IMR-90 (cell line): ENCODE measurements at regions not wholly inside any gene's neighbourhood (a gene's known extent, or its start where the extent isn't known, plus 50 kb on each side); places are given as distances from the start of the nearest gene placed in this dataset.

ENCODE experiments used
- ATAC-seq: fragments of 200-7000 bp; cut with Tn5 transposase; 2 replicates; pipeline ENCODE4 v1.9.1; 2020; ENCODE audit warnings: low read depth, mild to moderate bottlenecking, moderate library complexity
- BruUV-seq: library from RNA; stranded (reverse); fragments of 400-500 nt; replicated peaks from 2 replicates; lab custom pipeline; 2021; lab: Mats Ljungman, UMichigan
- CTCF ChIA-PET: fragments of 300-600 bp; formaldehyde crosslinking; extraction: SDS; loops from one replicate; lab custom pipeline; 2021; ENCODE audit warnings: antibody characterized with exemption; lab: Yijun Ruan, JAX
- POLR2A ChIA-PET: fragments of 300-600 bp; sonication (Branson Sonifier 250); formaldehyde crosslinking; loops from one replicate; lab custom pipeline; 2022; ENCODE audit warnings: antibody characterized with exemption; ENCODE audit not compliant: unreplicated experiment; lab: Charles Lee
- DNase-seq: peaks from one replicate; pipeline ENCODE4 v3.0.0; 2013
- H2AFZ ChIP-seq: replicated peaks from 2 replicates; pipeline ENCODE3; 2013; ENCODE audit warnings: low read length, mild to moderate bottlenecking; ENCODE audit not compliant: poor library complexity
- H2AK5ac ChIP-seq: 2 replicates; pipeline ENCODE4 v1.6.1; 2013; ENCODE audit warnings: low read depth, low read length, inconsistent platforms
- H2AK9ac ChIP-seq: replicated peaks from 2 replicates; pipeline ENCODE3; 2013; ENCODE audit warnings: mild to moderate bottlenecking, low read depth, low read length, moderate library complexity; ENCODE audit not compliant: poor library complexity
- H2BK120ac ChIP-seq: 2 replicates; pipeline ENCODE4 v1.6.1; 2013; ENCODE audit warnings: low read depth, low read length, inconsistent platforms
- H2BK15ac ChIP-seq: 3 replicates; pipeline ENCODE4 v1.6.1; 2013; ENCODE audit warnings: low read depth, low read length, inconsistent platforms
- H2BK20ac ChIP-seq: 2 replicates; pipeline ENCODE4 v1.6.1; 2013; ENCODE audit warnings: low read depth, mild to moderate bottlenecking, inconsistent platforms, low read length, moderate library complexity
- H2BK5ac ChIP-seq: 2 replicates; pipeline ENCODE4 v1.6.1; 2013; ENCODE audit warnings: mild to moderate bottlenecking, low read depth, low read length, inconsistent platforms; ENCODE audit not compliant: poor library complexity, severe bottlenecking
- H3K14ac ChIP-seq: replicated peaks from 2 replicates; pipeline ENCODE4 v1.6.1; 2013; ENCODE audit warnings: low read depth, low read length, inconsistent platforms
- H3K18ac ChIP-seq: 2 replicates; pipeline ENCODE4 v1.6.1; 2013; ENCODE audit warnings: low read depth, low read length, control low read depth
- H3K23ac ChIP-seq: 2 replicates; pipeline ENCODE4 v1.6.1; 2013; ENCODE audit warnings: low read depth, low read length, inconsistent platforms
- H3K27ac ChIP-seq: 2 replicates; pipeline ENCODE4 v1.5.1; 2013; ENCODE audit warnings: mild to moderate bottlenecking, control low read depth, low read length; ENCODE audit not compliant: insufficient read depth
- H3K27me3 ChIP-seq: 2 replicates; pipeline ENCODE4 v1.6.1; 2013; ENCODE audit warnings: low read length; ENCODE audit not compliant: control insufficient read depth, insufficient read depth
- H3K36me3 ChIP-seq: 2 replicates; pipeline ENCODE4 v1.6.1; 2013; ENCODE audit warnings: low read length, mixed read lengths; ENCODE audit not compliant: control insufficient read depth, insufficient read depth
- H3K4ac ChIP-seq: 2 replicates; pipeline ENCODE4 v1.6.1; 2013; ENCODE audit warnings: low read depth, low read length, inconsistent platforms
- H3K4me1 ChIP-seq: 2 replicates; pipeline ENCODE4 v1.6.1; 2013; ENCODE audit warnings: low read length, mixed read lengths; ENCODE audit not compliant: control insufficient read depth, insufficient read depth
- H3K4me2 ChIP-seq: 2 replicates; pipeline ENCODE4 v1.6.1; 2013; ENCODE audit warnings: low read depth, mild to moderate bottlenecking, control low read depth, low read length, moderate library complexity
- H3K4me3 ChIP-seq: 2 replicates; pipeline ENCODE4 v1.5.1; 2013; ENCODE audit warnings: low read depth, mild to moderate bottlenecking, control low read depth, low read length, moderate library complexity; ENCODE audit not compliant: insufficient read depth
- H3K56ac ChIP-seq: 2 replicates; pipeline ENCODE4 v1.6.1; 2013; ENCODE audit warnings: low read length, inconsistent platforms; ENCODE audit not compliant: insufficient read depth; ENCODE audit errors: extremely low read depth
- H3K79me1 ChIP-seq, 2 experiments: 2 replicates each; pipeline ENCODE4 v1.6.1; 2013; ENCODE audit warnings: low read length in 2 of 2, inconsistent platforms in 1 of 2, low read depth in 1 of 2
- H3K9ac ChIP-seq: 2 replicates; pipeline ENCODE4 v1.6.1; 2013; ENCODE audit warnings: low read depth, low read length, control low read depth
- H3K9me1 ChIP-seq: 2 replicates; pipeline ENCODE4 v1.6.1; 2013; ENCODE audit warnings: low read length, inconsistent platforms; ENCODE audit not compliant: insufficient read depth
- H3K9me3 ChIP-seq: 2 replicates; pipeline ENCODE4 v1.6.1; 2013; ENCODE audit warnings: low read length; ENCODE audit not compliant: control insufficient read depth, insufficient read depth
- H4K20me1 ChIP-seq: 2 replicates; pipeline ENCODE4 v1.6.1; 2013; ENCODE audit warnings: low read length, inconsistent platforms; ENCODE audit not compliant: insufficient read depth
- H4K5ac ChIP-seq: 2 replicates; pipeline ENCODE4 v1.6.1; 2013; ENCODE audit warnings: mild to moderate bottlenecking, low read depth, low read length, control low read depth
- H4K8ac ChIP-seq, 2 experiments: 2 replicates each; pipeline ENCODE4 v1.6.1; 2013; ENCODE audit warnings: low read depth in 2 of 2, low read length in 2 of 2, control low read depth in 1 of 2, inconsistent platforms in 1 of 2
- H4K91ac ChIP-seq: 2 replicates; pipeline ENCODE4 v1.6.1; 2013; ENCODE audit warnings: low read depth, low read length, inconsistent platforms; ENCODE audit not compliant: insufficient read depth
- BHLHE40 ChIP-seq: fragments of 150-350 bp; IDR thresholded peaks from 2 replicates; pipeline ENCODE4 v1.6.1; 2016; ENCODE audit warnings: mild to moderate bottlenecking, low read depth, low read length
- CEBPB ChIP-seq: IDR thresholded peaks from 2 replicates; pipeline ENCODE4 v1.6.1; 2012; ENCODE audit warnings: low read depth, low read length, improper control_type of control experiment
- CTCF ChIP-seq: conservative IDR thresholded peaks from 2 replicates; pipeline ENCODE4 v1.5.1; 2012; ENCODE audit warnings: mild to moderate bottlenecking, low read depth, low read length, improper control_type of control experiment
- ELK1 ChIP-seq: fragments of 150-350 bp; IDR thresholded peaks from 2 replicates; pipeline ENCODE4 v1.6.1; 2016; ENCODE audit warnings: low read depth, mild to moderate bottlenecking, low read length, moderate library complexity, borderline replicate concordance
- FOS ChIP-seq: fragments of 150-350 bp; IDR thresholded peaks from 2 replicates; pipeline ENCODE4 v1.6.1; 2016; ENCODE audit warnings: low read depth, low read length
- MAFK ChIP-seq: IDR thresholded peaks from 2 replicates; pipeline ENCODE4 v1.6.1; 2012; ENCODE audit warnings: low read depth, low read length, improper control_type of control experiment
- MAZ ChIP-seq: IDR thresholded peaks from 2 replicates; pipeline ENCODE4 v1.6.1; 2012; ENCODE audit warnings: low read depth, mild to moderate bottlenecking, low read length, improper control_type of control experiment, moderate library complexity, borderline replicate concordance
- MXI1 ChIP-seq: IDR thresholded peaks from 2 replicates; pipeline ENCODE4 v1.6.1; 2012; ENCODE audit warnings: low read depth, mild to moderate bottlenecking, low read length, moderate library complexity, borderline replicate concordance
- NFE2L2 ChIP-seq: fragments of 150-350 bp; IDR thresholded peaks from 2 replicates; pipeline ENCODE4 v1.6.1; 2016; ENCODE audit warnings: low read depth, mild to moderate bottlenecking, low read length
- POLR2A ChIP-seq: IDR thresholded peaks from 2 replicates; pipeline ENCODE4 v1.6.1; 2012; ENCODE audit warnings: mild to moderate bottlenecking, low read depth, low read length
- RAD21 ChIP-seq: IDR thresholded peaks from 2 replicates; pipeline ENCODE4 v1.6.1; 2012; ENCODE audit warnings: low read length, improper control_type of control experiment
- RCOR1 ChIP-seq: IDR thresholded peaks from 2 replicates; pipeline ENCODE4 v1.6.1; 2012; ENCODE audit warnings: mild to moderate bottlenecking, low read length, improper control_type of control experiment; ENCODE audit not compliant: insufficient replicate concordance
- RFX5 ChIP-seq: IDR thresholded peaks from 2 replicates; pipeline ENCODE4 v1.8.0; 2012; ENCODE audit warnings: low read depth, mild to moderate bottlenecking, low read length, moderate library complexity
- SMC3 ChIP-seq: fragments of 150-350 bp; IDR thresholded peaks from 2 replicates; pipeline ENCODE4 v1.6.1; 2016; ENCODE audit warnings: low read depth, mild to moderate bottlenecking, antibody characterized with exemption, low read length, moderate library complexity
- USF2 ChIP-seq: fragments of 150-350 bp; IDR thresholded peaks from 2 replicates; pipeline ENCODE4 v1.6.1; 2017; ENCODE audit warnings: mild to moderate bottlenecking, antibody characterized with exemption, low read length, low read depth
- WGBS, 2 experiments: methylation state at CpG; one replicate each; pipeline versions ENCODE4 v1.1.5 to v1.1.7; 2013; ENCODE audit warnings: missing lambda C conversion rate in 2 of 2; ENCODE audit not compliant: insufficient read length in 1 of 2; ENCODE audit errors: extremely low coverage in 2 of 2; 5-methylcytosine and 5-hydroxymethylcytosine counted together
- dilution Hi-C: fragments of 300-500 bp; cut with HindIII; formaldehyde crosslinking; loops from one replicate; pipeline ENCODE4 v1.14.3; 2018; ENCODE audit warnings: low sequenced_read_pairs; ENCODE audit not compliant: unreplicated experiment
- in situ Hi-C: fragments of 300-500 bp; cut with MboI; formaldehyde crosslinking; loops from 3 replicates; pipeline ENCODE4 v1.14.3; 2019; ENCODE audit warnings: low sequenced_read_pairs, inconsistent platforms, mixed read lengths
- intact Hi-C: fragments of 100-400 bp; cut with micrococcal nuclease; formaldehyde crosslinking; loops from 2 replicates; pipeline ENCODE4 v1.10.0; 2022

GRCh38 chr12:91923864-91924263 is 221.8 kb downstream of the BTG1 start:
- Histone ChIP-seq H4K20me1 (no peaks in the 10 kb centered on the region), H3K79me1 (no peaks in the 10 kb centered on the region), H3K56ac (no peak overlapping the region), H2BK15ac (no peak overlapping the region), H2BK5ac (no peak overlapping the region), H2AK9ac (no peak overlapping the region), H3K4me3 (no peak overlapping the region), H3K27ac (no peak overlapping the region), H3K18ac (no peak overlapping the region), H3K36me3 (no peaks in the 10 kb centered on the region), H2BK20ac (no peak overlapping the region), H4K8ac (no peak overlapping the region), H3K9me3 (no peaks in the 10 kb centered on the region), H3K9ac (no peak overlapping the region), H2AK5ac (no peak overlapping the region), H3K27me3 (no peaks in the 10 kb centered on the region), H3K14ac (no peak overlapping the region), H4K91ac (no peak overlapping the region), H3K9me1 (no peaks in the 10 kb centered on the region; the same call in 1 of the 2 replicates), H3K4me1 (peaks cover 15% of the 10 kb centered on the region), H2AFZ (no peak overlapping the region), H3K4ac (no peak overlapping the region), H4K5ac (no peak overlapping the region), H2BK120ac (no peak overlapping the region), H3K4me2 (no peak overlapping the region), H3K23ac (no peak overlapping the region)
- 100% methylated on average over 10 of the region's 31 CpGs; no CpG with 5 or more reads in 1 of the 2 experiments for WGBS, 2 experiments
- ChIA-PET POLR2A (interaction anchor here (0.6 kb wide), 1 partner anchor 123 kb away, joined by 3 read pairs; no protein-coding TSS in a partner anchor), CTCF (no interaction called here)
- no peak for DNase-seq
- in situ Hi-C loops (no loop called here), intact Hi-C loops (no loop called here), dilution Hi-C loops (no loop called here)
- TF ChIP-seq MAZ (no peak), FOS (no peak), USF2 (no peak), MAFK (no peak), RFX5 (no peak), SMC3 (no peak), CTCF (no peak), POLR2A (no peak), NFE2L2 (no peak), MXI1 (no peak), RCOR1 (no peak), RAD21 (no peak), BHLHE40 (no peak), CEBPB (no peak), ELK1 (no peak)
- BruUV-seq, result no TSS peak
- no peak for ATAC-seq
